Stimulated activated CD8-positive, alpha-beta memory T cell treated with anti-CD3 and anti-CD28 coated beads, Interleukin-4, amount 100 ng/mL, for 48 hours (primary cell): ENCODE measurements at regions not wholly inside any gene's neighbourhood (a gene's known extent, or its start where the extent isn't known, plus 50 kb on each side); places are given as distances from the start of the nearest gene placed in this dataset.
"Not testable (repeated sequence)": the region's sequence is repeated elsewhere in the genome, so short reads cannot be mapped to it uniquely, and the experiment has no call there.

ENCODE experiments used
- DNase-seq: peaks from one replicate; pipeline ENCODE4 v3.0.0-alpha.2; 2020

GRCh38 chr17:16840219-16840618, 131.7 kb downstream of the TNFRSF13B start:
- not testable (repeated sequence) for DNase-seq

DNA sequence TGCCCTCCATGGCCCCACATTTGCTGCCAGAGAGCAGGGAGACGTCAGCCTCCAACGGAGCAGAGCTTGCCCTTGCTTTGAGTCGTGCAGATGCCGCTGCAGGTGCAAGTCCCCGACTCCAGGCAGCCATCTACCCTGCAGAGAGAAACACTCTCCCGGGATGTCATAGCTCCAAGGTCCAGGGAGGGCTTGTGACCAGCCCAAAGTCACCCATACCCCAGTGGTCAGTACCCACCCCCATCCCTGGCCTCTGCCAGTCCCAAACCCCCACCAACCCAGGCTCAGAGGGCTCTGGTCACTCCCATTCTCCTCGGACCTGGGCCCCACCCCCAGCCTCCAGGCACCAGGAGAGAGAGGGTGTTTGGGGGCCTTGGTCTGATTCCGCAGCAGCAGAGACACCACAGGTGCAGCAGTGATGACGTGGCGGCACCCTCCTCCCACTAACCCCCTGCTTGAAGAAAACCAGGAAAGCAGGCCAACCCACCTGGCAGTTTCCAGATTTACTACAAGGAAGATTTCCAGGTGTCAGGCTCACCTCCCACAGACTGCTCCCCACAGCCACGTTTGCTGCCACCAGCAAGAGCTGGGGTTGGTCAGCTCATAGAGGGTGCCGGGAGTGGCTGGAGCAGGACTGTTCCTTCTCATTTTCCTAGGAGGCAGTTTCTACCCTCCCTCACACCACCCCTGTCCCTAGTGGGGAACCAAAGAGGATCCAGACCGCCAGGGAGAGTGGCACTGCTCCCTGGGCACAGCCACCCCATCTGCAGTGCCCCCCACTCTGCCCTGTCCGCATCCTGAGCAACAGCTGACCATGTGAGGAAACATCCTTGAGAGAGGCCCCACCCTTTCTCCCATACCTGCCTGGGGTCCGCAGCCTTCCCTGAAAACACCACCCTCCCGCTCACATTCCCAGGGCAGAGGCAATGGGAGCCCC, 132.4 kb downstream of the TNFRSF13B start:
- not testable (repeated sequence) for DNase-seq

DNA sequence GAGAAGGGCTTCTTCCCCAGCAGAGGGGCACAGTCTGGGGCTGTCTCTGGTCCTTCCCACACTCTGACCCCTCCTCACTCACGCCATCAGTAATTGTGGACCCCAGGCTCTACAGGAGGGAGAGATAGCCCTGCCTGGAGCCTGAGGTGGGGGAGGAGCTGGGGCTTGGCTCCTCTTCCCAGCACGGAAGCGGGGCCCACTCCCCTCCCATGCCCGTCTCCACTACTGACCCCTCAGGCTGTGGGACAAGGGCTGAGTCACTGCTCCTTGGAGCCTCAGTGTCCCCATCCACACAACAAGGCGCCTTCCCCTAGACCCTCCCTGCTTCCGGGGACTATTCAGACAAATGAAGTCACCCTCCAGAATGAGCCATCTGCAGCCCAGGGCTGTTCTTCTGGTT, 133.1 kb downstream of the TNFRSF13B start:
- not testable (repeated sequence) for DNase-seq

DNA sequence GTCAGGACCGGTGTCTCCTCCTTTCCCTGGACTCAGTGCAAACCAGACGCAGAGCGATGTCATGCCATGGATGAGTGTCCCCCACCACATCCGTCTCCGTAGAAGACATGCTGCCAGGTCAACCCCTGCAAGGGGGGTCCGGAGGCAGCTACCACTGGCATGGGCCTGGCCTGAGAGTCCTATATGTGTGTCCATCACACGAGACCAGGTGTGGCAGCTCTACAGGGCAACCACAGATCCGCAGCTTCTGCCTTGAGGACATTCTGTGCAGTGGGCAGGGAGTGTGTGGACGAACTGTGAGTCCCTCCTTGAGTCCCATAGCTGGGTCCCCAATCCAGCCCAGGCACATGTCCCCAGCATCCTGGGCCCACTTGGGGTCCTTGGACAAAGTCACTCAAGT, 133.6 kb downstream of the TNFRSF13B start:
- DNase-seq = not testable (repeated sequence)

DNA sequence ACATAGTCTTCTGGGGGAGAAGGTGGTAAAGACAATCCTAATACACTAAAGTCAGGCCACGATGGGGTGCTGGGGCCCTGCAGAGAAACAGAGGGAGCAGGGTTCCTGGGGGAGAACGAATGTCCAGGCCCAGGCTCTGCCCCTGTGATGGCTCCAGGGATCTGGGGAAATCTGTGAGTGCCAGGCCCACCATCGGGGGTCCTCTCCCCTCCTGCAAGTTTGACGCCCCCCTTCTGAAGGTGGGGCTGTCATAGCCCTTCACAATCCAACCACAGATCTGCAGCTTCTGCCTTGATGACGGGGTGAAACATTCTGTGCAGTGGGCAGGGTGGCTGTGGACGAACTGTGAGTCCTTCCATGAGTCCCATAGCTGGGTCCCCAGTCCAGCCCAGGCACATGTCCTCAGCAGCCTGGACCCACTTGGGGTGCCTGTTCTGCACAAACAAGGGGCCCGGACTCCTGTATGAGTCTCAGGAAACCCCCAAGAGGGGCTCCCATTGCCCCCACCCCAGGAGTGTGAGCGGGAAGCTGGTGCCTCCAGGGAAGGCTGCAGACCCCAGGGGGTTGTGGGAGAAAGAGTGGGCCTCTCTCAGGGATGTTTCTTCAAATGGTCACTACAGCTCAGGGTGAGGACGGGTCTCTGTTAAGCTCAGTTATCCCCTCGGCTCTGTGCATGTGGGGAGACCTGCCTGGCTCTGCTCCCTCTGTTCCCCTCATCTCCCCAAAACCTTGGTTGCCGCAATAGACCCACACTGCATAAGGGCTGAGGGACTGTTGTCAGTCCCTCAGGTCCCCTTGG, 134.3 kb downstream of the TNFRSF13B start:
- DNase-seq = not testable (repeated sequence)

DNA sequence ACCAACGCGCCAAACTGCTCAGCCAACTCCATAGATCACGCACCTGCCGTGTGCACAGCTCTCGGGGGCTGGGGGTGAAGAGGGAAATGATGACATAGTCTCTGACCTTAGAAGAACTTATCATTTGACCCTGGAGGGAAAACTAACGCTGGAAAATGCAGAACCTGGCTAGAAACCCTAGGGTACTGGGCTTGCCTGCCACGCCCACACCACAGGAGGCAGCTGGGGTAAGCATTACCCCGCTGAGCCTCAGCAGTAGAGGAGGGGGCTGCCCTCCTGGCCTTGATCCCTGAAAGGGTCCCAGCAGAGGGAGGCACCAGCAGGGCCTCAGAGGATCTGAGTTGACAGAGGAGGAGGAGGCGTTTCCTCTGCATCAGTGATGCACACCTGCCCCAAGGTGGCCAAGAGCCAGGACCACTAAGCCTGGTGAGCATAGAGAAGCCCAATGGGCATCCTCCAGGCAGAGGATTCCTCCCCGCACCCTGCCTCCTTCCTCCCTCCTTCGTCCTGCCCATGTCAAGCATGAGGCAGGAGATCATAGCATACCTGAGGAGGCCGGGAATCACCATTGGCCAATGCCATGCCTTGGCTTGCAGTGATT, 135.5 kb downstream of the TNFRSF13B start:
- DNase-seq = not testable (repeated sequence)

GRCh38 chr17:16833517-16833916, 138.4 kb downstream of the TNFRSF13B start:
- DNase-seq = not testable (repeated sequence)

- not testable (repeated sequence) for DNase-seq
These were observed 139.1 kb downstream of the TNFRSF13B start for GRCh38 chr17:16832853-16833252.

DNA sequence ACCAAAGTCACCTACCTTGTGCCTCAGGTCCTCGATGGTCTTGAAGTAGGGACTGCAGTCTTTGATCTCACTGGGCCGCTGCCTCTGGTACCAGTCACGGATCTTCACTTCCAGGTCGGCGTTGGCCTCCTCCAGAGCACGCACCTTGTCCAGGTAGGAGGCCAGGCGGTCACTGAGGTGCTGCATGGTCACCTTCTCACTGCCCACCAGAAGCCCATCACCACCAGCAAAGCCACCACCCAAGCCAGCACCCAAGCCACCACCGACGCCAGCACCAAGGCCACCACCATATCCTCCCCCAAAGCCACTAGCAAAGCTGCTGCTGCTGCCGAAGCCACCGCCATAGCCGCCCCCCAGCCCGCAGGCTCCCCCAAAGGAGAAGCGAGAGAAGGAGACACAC, 139.7 kb downstream of the TNFRSF13B start:
- DNase-seq = not testable (repeated sequence)

GRCh38 chr17:16830770-16831169, 140.7 kb downstream of the CCDC144A start:
- not testable (repeated sequence) for DNase-seq

- DNase-seq = not testable (repeated sequence)
These were observed 140.2 kb downstream of the CCDC144A start for GRCh38 chr17:16830219-16830618.
